ENCODE measurements at regions not wholly inside any gene's neighbourhood (a gene's known extent, or its start where the extent isn't known, plus 50 kb on each side); places are given as distances from the start of the nearest gene placed in this dataset.

GRCh38 chr13:74839656-74840055, 642.3 kb downstream of the TBC1D4 start:
- no peak overlapping the region for H3K27ac ChIP-seq (ENCODE audit: extremely low read depth, low read depth, low read length)
- ATAC-seq, result no peak
- no peak for TF ChIP-seq ELF1 (tag; IDR thresholded peaks at IDR 0.05)
- TF ChIP-seq GATAD2B (IDR thresholded peaks at IDR 0.05; ENCODE audit: borderline replicate concordance), result no peak
- TF ChIP-seq ARID3B (CRISPR knock-in tag; IDR thresholded peaks at IDR 0.05; ENCODE audit: borderline replicate concordance), result no peak
- no peak for TF ChIP-seq PREB (CRISPR knock-in tag; IDR thresholded peaks at IDR 0.05)
- TF ChIP-seq GTF2A2 (tag; IDR thresholded peaks at IDR 0.05), result no peak
- TF ChIP-seq ZNF175 (CRISPR knock-in tag; IDR thresholded peaks at IDR 0.05; ENCODE audit: low read depth), result no peak
- TF ChIP-seq MAFG (tag; conservative IDR thresholded peaks at IDR 0.05), result no peak
- no peak for TF ChIP-seq ZNF184 (CRISPR knock-in tag; IDR thresholded peaks at IDR 0.05)
- TF ChIP-seq ZFP30 (CRISPR knock-in tag; IDR thresholded peaks at IDR 0.05; ENCODE audit: borderline replicate concordance), result no peak
- no peak for TF ChIP-seq CC2D1A (IDR thresholded peaks at IDR 0.05)
- no peaks in the 10 kb centered on the region for H3K79me2 ChIP-seq (ENCODE audit: control insufficient read depth, insufficient read depth, low read length)
- no peak for FAIRE-seq
- DNase-seq (ENCODE audit: extremely low read depth in 1 of 4, low spot score in 3 of 4), result no peak
- CTCF ChIA-PET (ENCODE audit: low intra/inter-chr PET ratio), result no interaction called here
- H3K4me1 ChIP-seq (replicated peaks in 1 of 2; ENCODE audit: control insufficient read depth in 2 of 2, insufficient read depth in 2 of 2, low read length in 2 of 2), result no peaks in the 10 kb centered on the region
- no peak overlapping the region for H3K4me2 ChIP-seq (ENCODE audit: insufficient read depth, low read length)
- no peak overlapping the region for H3K9ac ChIP-seq (ENCODE audit: insufficient read depth in 1 of 2, low read depth in 2 of 2, low read length in 2 of 2)
- H3K4me3 ChIP-seq, result no peak overlapping the region
- in situ Hi-C loops (cut with MboI), result no loop called here
- H4K20me1 ChIP-seq (replicated peaks; ENCODE audit: control insufficient read depth, insufficient read depth, low read length), result no peaks in the 10 kb centered on the region
- H3K36me3 ChIP-seq (ENCODE audit: control insufficient read depth, insufficient read depth, low read length), result no peaks in the 10 kb centered on the region
- BruUV-seq (replicated peaks), result no TSS peak
- H2AFZ ChIP-seq (ENCODE audit: low read depth, low read length), result no peak overlapping the region
- no peaks in the 10 kb centered on the region for H3K27me3 ChIP-seq (ENCODE audit: control insufficient read depth in 2 of 2, insufficient read depth in 2 of 2, low read length in 2 of 2)
- no peaks in the 10 kb centered on the region for H3K9me1 ChIP-seq (ENCODE audit: control insufficient read depth, insufficient read depth, low read length)
- H3K9me3 ChIP-seq (replicated peaks; ENCODE audit: control insufficient read depth, insufficient read depth, low read depth, low read length), result no peaks in the 10 kb centered on the region
- POLR2A ChIA-PET, result no interaction called here
- intact Hi-C loops (cut with micrococcal nuclease), result no loop called here

Data from K562 (cell line).